Transverse colon (tissue), 4 donors: ENCODE measurements at regions not wholly inside any gene's neighbourhood (a gene's known extent, or its start where the extent isn't known, plus 50 kb on each side); places are given as distances from the start of the nearest gene placed in this dataset.

Experiments
- DNase-seq: peaks from one replicate; pipeline ENCODE4 v3.0.0-alpha.2; 2019
- H3K27ac ChIP-seq, 4 donors: fragments of 200-600 bp; sonication (generic); 2 replicates each; pipeline ENCODE4 v1.5.1; 2016 to 2018; ENCODE audit warnings: inconsistent platforms in 4 of 4
- H3K27me3 ChIP-seq: fragments of 200-600 bp; sonication (generic); 2 replicates; pipeline ENCODE4 v1.5.1; 2017; ENCODE audit warnings: inconsistent platforms
- H3K36me3 ChIP-seq, 4 donors: fragments of 200-600 bp; sonication (generic); 2 replicates each; pipeline ENCODE4 v1.5.1; 2017 to 2019; ENCODE audit warnings: inconsistent platforms in 4 of 4
- H3K4me1 ChIP-seq, 4 donors: fragments of 200-600 bp; sonication (generic); 2 replicates each; pipeline ENCODE4 v1.5.1; 2017 to 2020; ENCODE audit warnings: inconsistent platforms in 4 of 4
- H3K4me3 ChIP-seq, 4 donors: fragments of 200-600 bp; sonication (generic); 1 replicate in 1 of 4; 2 replicates in 3 of 4; pipeline versions ENCODE4 v1.5.1 to v1.6.1; 2017 to 2019; ENCODE audit warnings: inconsistent platforms in 4 of 4
- H3K9me3 ChIP-seq, 2 donors: fragments of 200-600 bp; sonication (generic); 2 replicates each; pipeline ENCODE4 v1.5.1; 2017 to 2019; ENCODE audit warnings: inconsistent platforms in 2 of 2
- EP300 ChIP-seq: sonication (generic); formaldehyde crosslinking; IDR thresholded peaks from one replicate; pipeline ENCODE4 v1.6.1; 2017; ENCODE audit warnings: antibody characterized with exemption, low read depth
- POLR2A ChIP-seq: fragments of 450-650 bp; IDR thresholded peaks from one replicate; pipeline ENCODE4 v1.6.1; 2016; ENCODE audit warnings: antibody characterized with exemption, mild to moderate bottlenecking, moderate library complexity
- POLR2AphosphoS5 ChIP-seq, 3 donors: sonication (generic); formaldehyde crosslinking; IDR thresholded peaks; one replicate each; pipeline ENCODE4 v1.6.1; 2016; ENCODE audit warnings: antibody characterized with exemption in 3 of 3
- WGBS, 2 donors: methylation state at CpG; one replicate each; pipeline ENCODE4 v1.1.5; 2018; ENCODE audit warnings: low coverage in 1 of 2; 5-methylcytosine and 5-hydroxymethylcytosine counted together
- in situ Hi-C, 4 donors: fragments of 200-750 bp; cut with MboI; loops; one replicate each; pipeline versions ENCODE4 v1.15.0 to v1.15.1; 2017; ENCODE audit warnings: low sequenced_read_pairs in 3 of 4, low pct_ligation_motif_present in 1 of 4, low pct_unique_long_range_greater_than_20kb in 1 of 4
- intact Hi-C: fragments of 100-400 bp; cut with DNase I; formaldehyde crosslinking; loops from one replicate; pipeline ENCODE4 v1.15.1; 2023; ENCODE audit warnings: low total_unique reads
- TF ChIP-seq, protein P1 (sequence below), 5 experiments: fragments of 200-600 bp in 3 of 5; fragments of 450-650 bp in 2 of 5; sonication (generic) in 3 of 5; IDR thresholded peaks; 1 replicate in 2 of 5; 2 replicates in 3 of 5; pipeline ENCODE4 v1.5.1; 2016 to 2017; ENCODE audit warnings: antibody characterized with exemption in 5 of 5, inconsistent platforms in 3 of 5, mild to moderate bottlenecking in 2 of 5, moderate library complexity in 1 of 5

DNA sequence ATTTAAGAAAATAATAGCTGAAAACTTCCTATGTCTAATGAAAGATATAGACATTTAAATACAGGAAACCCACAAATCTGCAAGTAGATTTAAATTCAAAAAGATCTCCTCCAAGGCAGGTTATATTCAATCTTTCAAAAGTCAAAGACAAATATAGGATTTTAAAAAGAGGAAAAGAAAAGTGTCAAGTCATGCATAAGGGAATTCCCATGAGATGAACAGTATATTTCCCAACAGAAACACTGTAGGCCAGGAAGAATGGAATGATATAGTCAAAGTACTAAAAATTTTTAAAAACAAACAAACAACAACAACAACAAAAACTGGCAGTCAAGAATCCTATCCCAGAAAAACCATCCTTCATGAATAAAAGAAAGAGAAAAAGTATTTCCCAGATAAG lies 806.5 kb upstream of the BRINP3 start:
- Histone ChIP-seq H3K4me1 (no peaks in the 10 kb centered on the region), H3K4me3 (no peak overlapping the region), H3K27me3 (no peaks in the 10 kb centered on the region), H3K27ac (no peak overlapping the region), H3K9me3 (peaks cover 0 to 5% of the 10 kb centered on the region in 2 donors), H3K36me3 (no peaks in the 10 kb centered on the region)
- TF ChIP-seq POLR2AphosphoS5 (IDR thresholded peaks at IDR 0.05) (no peak), POLR2A (no peak), EP300 (no peak)
- TF ChIP-seq, protein P1, sequence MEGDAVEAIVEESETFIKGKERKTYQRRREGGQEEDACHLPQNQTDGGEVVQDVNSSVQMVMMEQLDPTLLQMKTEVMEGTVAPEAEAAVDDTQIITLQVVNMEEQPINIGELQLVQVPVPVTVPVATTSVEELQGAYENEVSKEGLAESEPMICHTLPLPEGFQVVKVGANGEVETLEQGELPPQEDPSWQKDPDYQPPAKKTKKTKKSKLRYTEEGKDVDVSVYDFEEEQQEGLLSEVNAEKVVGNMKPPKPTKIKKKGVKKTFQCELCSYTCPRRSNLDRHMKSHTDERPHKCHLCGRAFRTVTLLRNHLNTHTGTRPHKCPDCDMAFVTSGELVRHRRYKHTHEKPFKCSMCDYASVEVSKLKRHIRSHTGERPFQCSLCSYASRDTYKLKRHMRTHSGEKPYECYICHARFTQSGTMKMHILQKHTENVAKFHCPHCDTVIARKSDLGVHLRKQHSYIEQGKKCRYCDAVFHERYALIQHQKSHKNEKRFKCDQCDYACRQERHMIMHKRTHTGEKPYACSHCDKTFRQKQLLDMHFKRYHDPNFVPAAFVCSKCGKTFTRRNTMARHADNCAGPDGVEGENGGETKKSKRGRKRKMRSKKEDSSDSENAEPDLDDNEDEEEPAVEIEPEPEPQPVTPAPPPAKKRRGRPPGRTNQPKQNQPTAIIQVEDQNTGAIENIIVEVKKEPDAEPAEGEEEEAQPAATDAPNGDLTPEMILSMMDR (IDR thresholded peaks at IDR 0.05), result no peak
- in situ Hi-C loops, result no loop called here
- no peak for DNase-seq
- intact Hi-C loops, result no loop called here

DNA sequence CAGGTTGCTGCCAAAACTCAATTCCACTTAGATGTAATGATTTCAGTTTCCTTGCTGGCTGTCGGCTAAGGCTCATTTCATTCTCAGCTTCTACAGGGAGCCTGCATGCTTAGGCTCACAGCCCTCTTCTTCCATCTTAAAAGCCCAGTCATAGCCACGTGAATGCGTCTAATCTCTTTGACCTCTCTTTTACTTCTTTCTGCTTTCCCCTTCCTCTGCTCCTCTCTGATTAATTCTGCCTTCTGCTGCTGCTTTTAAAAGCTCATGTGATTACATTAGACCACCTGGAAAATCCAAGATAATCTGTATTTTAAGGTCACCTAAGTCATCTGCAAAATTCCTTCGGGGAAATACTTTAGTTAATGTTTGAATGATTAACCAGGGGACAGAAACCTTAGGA lies 812.8 kb upstream of the BRINP3 start:
- in situ Hi-C loops, result no loop called here
- intact Hi-C loops, result no loop called here
- WGBS, 2 donors, result 40 to 56% methylated on average over 4 of the region's 4 CpGs

DNA sequence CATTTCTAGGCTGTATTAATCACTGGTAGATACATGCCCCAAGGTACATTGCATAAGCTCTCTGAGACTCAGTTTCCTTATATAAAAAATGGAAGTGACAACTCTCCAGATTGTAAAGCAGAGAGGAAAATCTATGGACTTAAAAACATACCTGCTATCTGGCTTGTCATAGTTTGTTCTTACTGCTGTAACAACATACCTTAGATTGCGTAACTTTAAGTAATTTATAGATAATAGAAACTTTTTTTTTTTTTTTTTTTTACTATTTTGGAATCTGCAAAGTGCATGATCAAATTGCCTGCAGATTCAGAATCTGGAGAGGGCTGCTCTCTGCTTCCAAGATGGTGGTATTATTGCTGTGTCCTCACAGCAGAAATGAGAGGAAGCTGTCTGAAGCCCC lies 827.7 kb upstream of the BRINP3 start:
- no peak overlapping the region for H3K4me3 ChIP-seq
- no peak overlapping the region for H3K27ac ChIP-seq
- in situ Hi-C loops (no loop called here), intact Hi-C loops (no loop called here)
- H3K9me3 ChIP-seq, result no peaks in the 10 kb centered on the region
- no peaks in the 10 kb centered on the region for H3K27me3 ChIP-seq
- 91 to 92% methylated on average over 1 of the region's 1 CpG for WGBS, 2 donors
- DNase-seq, result no peak
- no peaks in the 10 kb centered on the region for H3K36me3 ChIP-seq
- no peaks in the 10 kb centered on the region for H3K4me1 ChIP-seq
- TF ChIP-seq, protein P1 (IDR thresholded peaks at IDR 0.05), result no peak
- TF ChIP-seq POLR2A, result no peak
- no peak for TF ChIP-seq EP300
- no peak for TF ChIP-seq POLR2AphosphoS5 (IDR thresholded peaks at IDR 0.05)

More for the DNA sequence above, 812.8 kb upstream of the BRINP3 start:
- Histone ChIP-seq H3K4me3 (no peak overlapping the region), H3K27ac (no peak overlapping the region), H3K9me3 (no peaks in the 10 kb centered on the region), H3K36me3 (no peaks in the 10 kb centered on the region), H3K4me1 (no peaks in the 10 kb centered on the region), H3K27me3 (no peaks in the 10 kb centered on the region)
- DNase-seq, result no peak
- TF ChIP-seq POLR2A, result no peak
- no peak for TF ChIP-seq POLR2AphosphoS5 (IDR thresholded peaks at IDR 0.05)
- TF ChIP-seq, protein P1 (IDR thresholded peaks at IDR 0.05), result no peak
- TF ChIP-seq EP300, result no peak

DNA sequence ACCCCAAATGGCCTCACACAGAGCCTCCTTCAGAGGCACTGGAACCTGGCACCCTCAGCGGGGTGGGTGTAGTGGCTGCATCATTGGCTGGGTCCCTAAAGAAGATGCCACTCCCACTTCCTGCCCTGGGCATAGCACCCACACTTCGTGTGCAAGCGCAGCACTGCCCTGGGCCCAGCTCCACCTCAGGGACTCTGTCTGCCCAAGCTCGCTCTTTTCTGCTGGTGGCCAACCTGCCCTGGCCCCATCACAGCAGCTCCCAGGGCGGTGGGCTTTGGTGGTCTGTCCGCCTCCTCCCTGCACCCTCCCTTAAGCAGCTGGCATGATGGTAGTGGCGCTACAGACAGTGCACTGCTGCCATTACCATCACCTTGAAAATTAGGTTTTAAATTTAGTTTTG lies 829.3 kb upstream of the BRINP3 start:
- in situ Hi-C loops, result no loop called here
- no peak for TF ChIP-seq POLR2AphosphoS5 (IDR thresholded peaks at IDR 0.05)
- TF ChIP-seq POLR2A, result no peak
- TF ChIP-seq, protein P1 (IDR thresholded peaks at IDR 0.05), result no peak
- no peak for TF ChIP-seq EP300
- Histone ChIP-seq H3K27me3 (no peaks in the 10 kb centered on the region), H3K4me1 (no peaks in the 10 kb centered on the region), H3K4me3 (no peak overlapping the region), H3K36me3 (no peaks in the 10 kb centered on the region), H3K9me3 (no peaks in the 10 kb centered on the region), H3K27ac (no peak overlapping the region)
- no peak for DNase-seq
- intact Hi-C loops, result no loop called here
- 85 to 88% methylated on average over 3 to 5 of the region's 7 CpGs for WGBS, 2 donors
